IMR-90 (cell line): ENCODE measurements at regions not wholly inside any gene's neighbourhood (a gene's known extent, or its start where the extent isn't known, plus 50 kb on each side); places are given as distances from the start of the nearest gene placed in this dataset.

Experiments used
- ATAC-seq: fragments of 200-7000 bp; cut with Tn5 transposase; 2 replicates; pipeline ENCODE4 v1.9.1; 2020; ENCODE audit warnings: low read depth, mild to moderate bottlenecking, moderate library complexity
- BruUV-seq: library from RNA; stranded (reverse); fragments of 400-500 nt; replicated peaks from 2 replicates; lab custom pipeline; 2021; lab: Mats Ljungman, UMichigan
- CTCF ChIA-PET: fragments of 300-600 bp; formaldehyde crosslinking; extraction: SDS; loops from one replicate; lab custom pipeline; 2021; ENCODE audit warnings: antibody characterized with exemption; lab: Yijun Ruan, JAX
- POLR2A ChIA-PET: fragments of 300-600 bp; sonication (Branson Sonifier 250); formaldehyde crosslinking; loops from one replicate; lab custom pipeline; 2022; ENCODE audit warnings: antibody characterized with exemption; ENCODE audit not compliant: unreplicated experiment; lab: Charles Lee
- DNase-seq: peaks from one replicate; pipeline ENCODE4 v3.0.0; 2013
- H2AFZ ChIP-seq: replicated peaks from 2 replicates; pipeline ENCODE3; 2013; ENCODE audit warnings: low read length, mild to moderate bottlenecking; ENCODE audit not compliant: poor library complexity
- H2AK5ac ChIP-seq: 2 replicates; pipeline ENCODE4 v1.6.1; 2013; ENCODE audit warnings: low read depth, low read length, inconsistent platforms
- H2AK9ac ChIP-seq: replicated peaks from 2 replicates; pipeline ENCODE3; 2013; ENCODE audit warnings: mild to moderate bottlenecking, low read depth, low read length, moderate library complexity; ENCODE audit not compliant: poor library complexity
- H2BK120ac ChIP-seq: 2 replicates; pipeline ENCODE4 v1.6.1; 2013; ENCODE audit warnings: low read depth, low read length, inconsistent platforms
- H2BK15ac ChIP-seq: 3 replicates; pipeline ENCODE4 v1.6.1; 2013; ENCODE audit warnings: low read depth, low read length, inconsistent platforms
- H2BK20ac ChIP-seq: 2 replicates; pipeline ENCODE4 v1.6.1; 2013; ENCODE audit warnings: low read depth, mild to moderate bottlenecking, inconsistent platforms, low read length, moderate library complexity
- H2BK5ac ChIP-seq: 2 replicates; pipeline ENCODE4 v1.6.1; 2013; ENCODE audit warnings: mild to moderate bottlenecking, low read depth, low read length, inconsistent platforms; ENCODE audit not compliant: poor library complexity, severe bottlenecking
- H3K14ac ChIP-seq: replicated peaks from 2 replicates; pipeline ENCODE4 v1.6.1; 2013; ENCODE audit warnings: low read depth, low read length, inconsistent platforms
- H3K18ac ChIP-seq: 2 replicates; pipeline ENCODE4 v1.6.1; 2013; ENCODE audit warnings: low read depth, low read length, control low read depth
- H3K23ac ChIP-seq: 2 replicates; pipeline ENCODE4 v1.6.1; 2013; ENCODE audit warnings: low read depth, low read length, inconsistent platforms
- H3K27ac ChIP-seq: 2 replicates; pipeline ENCODE4 v1.5.1; 2013; ENCODE audit warnings: mild to moderate bottlenecking, control low read depth, low read length; ENCODE audit not compliant: insufficient read depth
- H3K27me3 ChIP-seq: 2 replicates; pipeline ENCODE4 v1.6.1; 2013; ENCODE audit warnings: low read length; ENCODE audit not compliant: control insufficient read depth, insufficient read depth
- H3K36me3 ChIP-seq: 2 replicates; pipeline ENCODE4 v1.6.1; 2013; ENCODE audit warnings: low read length, mixed read lengths; ENCODE audit not compliant: control insufficient read depth, insufficient read depth
- H3K4ac ChIP-seq: 2 replicates; pipeline ENCODE4 v1.6.1; 2013; ENCODE audit warnings: low read depth, low read length, inconsistent platforms
- H3K4me1 ChIP-seq: 2 replicates; pipeline ENCODE4 v1.6.1; 2013; ENCODE audit warnings: low read length, mixed read lengths; ENCODE audit not compliant: control insufficient read depth, insufficient read depth
- H3K4me2 ChIP-seq: 2 replicates; pipeline ENCODE4 v1.6.1; 2013; ENCODE audit warnings: low read depth, mild to moderate bottlenecking, control low read depth, low read length, moderate library complexity
- H3K4me3 ChIP-seq: 2 replicates; pipeline ENCODE4 v1.5.1; 2013; ENCODE audit warnings: low read depth, mild to moderate bottlenecking, control low read depth, low read length, moderate library complexity; ENCODE audit not compliant: insufficient read depth
- H3K56ac ChIP-seq: 2 replicates; pipeline ENCODE4 v1.6.1; 2013; ENCODE audit warnings: low read length, inconsistent platforms; ENCODE audit not compliant: insufficient read depth; ENCODE audit errors: extremely low read depth
- H3K79me1 ChIP-seq, 2 experiments: 2 replicates each; pipeline ENCODE4 v1.6.1; 2013; ENCODE audit warnings: low read length in 2 of 2, inconsistent platforms in 1 of 2, low read depth in 1 of 2
- H3K9ac ChIP-seq: 2 replicates; pipeline ENCODE4 v1.6.1; 2013; ENCODE audit warnings: low read depth, low read length, control low read depth
- H3K9me1 ChIP-seq: 2 replicates; pipeline ENCODE4 v1.6.1; 2013; ENCODE audit warnings: low read length, inconsistent platforms; ENCODE audit not compliant: insufficient read depth
- H3K9me3 ChIP-seq: 2 replicates; pipeline ENCODE4 v1.6.1; 2013; ENCODE audit warnings: low read length; ENCODE audit not compliant: control insufficient read depth, insufficient read depth
- H4K20me1 ChIP-seq: 2 replicates; pipeline ENCODE4 v1.6.1; 2013; ENCODE audit warnings: low read length, inconsistent platforms; ENCODE audit not compliant: insufficient read depth
- H4K5ac ChIP-seq: 2 replicates; pipeline ENCODE4 v1.6.1; 2013; ENCODE audit warnings: mild to moderate bottlenecking, low read depth, low read length, control low read depth
- H4K8ac ChIP-seq, 2 experiments: 2 replicates each; pipeline ENCODE4 v1.6.1; 2013; ENCODE audit warnings: low read depth in 2 of 2, low read length in 2 of 2, control low read depth in 1 of 2, inconsistent platforms in 1 of 2
- H4K91ac ChIP-seq: 2 replicates; pipeline ENCODE4 v1.6.1; 2013; ENCODE audit warnings: low read depth, low read length, inconsistent platforms; ENCODE audit not compliant: insufficient read depth
- BHLHE40 ChIP-seq: fragments of 150-350 bp; IDR thresholded peaks from 2 replicates; pipeline ENCODE4 v1.6.1; 2016; ENCODE audit warnings: mild to moderate bottlenecking, low read depth, low read length
- CEBPB ChIP-seq: IDR thresholded peaks from 2 replicates; pipeline ENCODE4 v1.6.1; 2012; ENCODE audit warnings: low read depth, low read length, improper control_type of control experiment
- FOS ChIP-seq: fragments of 150-350 bp; IDR thresholded peaks from 2 replicates; pipeline ENCODE4 v1.6.1; 2016; ENCODE audit warnings: low read depth, low read length
- MAFK ChIP-seq: IDR thresholded peaks from 2 replicates; pipeline ENCODE4 v1.6.1; 2012; ENCODE audit warnings: low read depth, low read length, improper control_type of control experiment
- MAZ ChIP-seq: IDR thresholded peaks from 2 replicates; pipeline ENCODE4 v1.6.1; 2012; ENCODE audit warnings: low read depth, mild to moderate bottlenecking, low read length, improper control_type of control experiment, moderate library complexity, borderline replicate concordance
- POLR2A ChIP-seq: IDR thresholded peaks from 2 replicates; pipeline ENCODE4 v1.6.1; 2012; ENCODE audit warnings: mild to moderate bottlenecking, low read depth, low read length
- RCOR1 ChIP-seq: IDR thresholded peaks from 2 replicates; pipeline ENCODE4 v1.6.1; 2012; ENCODE audit warnings: mild to moderate bottlenecking, low read length, improper control_type of control experiment; ENCODE audit not compliant: insufficient replicate concordance
- RFX5 ChIP-seq: IDR thresholded peaks from 2 replicates; pipeline ENCODE4 v1.8.0; 2012; ENCODE audit warnings: low read depth, mild to moderate bottlenecking, low read length, moderate library complexity
- SMC3 ChIP-seq: fragments of 150-350 bp; IDR thresholded peaks from 2 replicates; pipeline ENCODE4 v1.6.1; 2016; ENCODE audit warnings: low read depth, mild to moderate bottlenecking, antibody characterized with exemption, low read length, moderate library complexity
- dilution Hi-C: fragments of 300-500 bp; cut with HindIII; formaldehyde crosslinking; loops from one replicate; pipeline ENCODE4 v1.14.3; 2018; ENCODE audit warnings: low sequenced_read_pairs; ENCODE audit not compliant: unreplicated experiment
- in situ Hi-C: fragments of 300-500 bp; cut with MboI; formaldehyde crosslinking; loops from 3 replicates; pipeline ENCODE4 v1.14.3; 2019; ENCODE audit warnings: low sequenced_read_pairs, inconsistent platforms, mixed read lengths
- intact Hi-C: fragments of 100-400 bp; cut with micrococcal nuclease; formaldehyde crosslinking; loops from 2 replicates; pipeline ENCODE4 v1.10.0; 2022

GRCh38 chr9:82474235-82474634 is 485.7 kb downstream of the SPATA31D1 start:
- BruUV-seq: no TSS peak
- no peak overlapping the region for H3K9ac ChIP-seq
- H3K14ac ChIP-seq: no peak overlapping the region
- H2BK5ac ChIP-seq: no peak overlapping the region
- intact Hi-C loops: no loop called here
- no peaks in the 10 kb centered on the region for H3K79me1 ChIP-seq
- no peaks in the 10 kb centered on the region for H4K20me1 ChIP-seq
- no peak overlapping the region for H3K23ac ChIP-seq
- no peak overlapping the region for H2AK9ac ChIP-seq
- ChIA-PET POLR2A (no interaction called here), CTCF (no interaction called here)
- TF ChIP-seq MAZ (no peak), BHLHE40 (no peak), FOS (no peak), RCOR1 (no peak), CEBPB (no peak), MAFK (no peak), RFX5 (no peak), POLR2A (no peak), SMC3 (no peak)
- no peak overlapping the region for H3K18ac ChIP-seq
- no peak overlapping the region for H3K56ac ChIP-seq
- H4K5ac ChIP-seq: no peak overlapping the region
- no peak overlapping the region for H3K27ac ChIP-seq
- H2AK5ac ChIP-seq: no peak overlapping the region
- H3K4me1 ChIP-seq: no peaks in the 10 kb centered on the region
- no peak overlapping the region for H2AFZ ChIP-seq
- dilution Hi-C loops: no loop called here
- H3K4ac ChIP-seq: no peak overlapping the region
- no peak overlapping the region for H4K91ac ChIP-seq
- in situ Hi-C loops: no loop called here
- no peak overlapping the region for H4K8ac ChIP-seq
- H2BK15ac ChIP-seq: no peak overlapping the region
- no peak overlapping the region for H2BK120ac ChIP-seq
- H2BK20ac ChIP-seq: no peak overlapping the region
- no peak for ATAC-seq
- no peaks in the 10 kb centered on the region; the same call in 1 of the 2 replicates for H3K9me3 ChIP-seq
- H3K27me3 ChIP-seq: no peaks in the 10 kb centered on the region
- DNase-seq: no peak
- H3K36me3 ChIP-seq: no peaks in the 10 kb centered on the region
- H3K4me3 ChIP-seq: no peak overlapping the region
- H3K4me2 ChIP-seq: no peak overlapping the region
- H3K9me1 ChIP-seq: no peaks in the 10 kb centered on the region
